Dendritic cell treated with granulocyte-macrophage colony-stimulating factor and Interleukin-4, amounts not matched to agents 40 ng/mL and 50 ng/mL, for 4 days (primary cell): ENCODE measurements at regions not wholly inside any gene's neighbourhood (a gene's known extent, or its start where the extent isn't known, plus 50 kb on each side); places are given as distances from the start of the nearest gene placed in this dataset.
"Not testable (repeated sequence)": the region's sequence is repeated elsewhere in the genome, so short reads cannot be mapped to it uniquely, and the experiment has no call there.

Experiments used
- H3K27ac Mint-ChIP-seq: one replicate; pipeline ENCODE4 v1.8.0; 2022; ENCODE audit warnings: mild to moderate bottlenecking, mixed read lengths
- H3K27me3 Mint-ChIP-seq: one replicate; pipeline ENCODE4 v1.8.0; 2022; ENCODE audit warnings: mild to moderate bottlenecking, mixed read lengths
- H3K36me3 Mint-ChIP-seq: one replicate; pipeline ENCODE4 v1.8.0; 2022; ENCODE audit warnings: low read depth, mixed read lengths
- H3K4me1 Mint-ChIP-seq: one replicate; pipeline ENCODE4 v1.8.0; 2022; ENCODE audit warnings: low read depth, mixed read lengths
- H3K4me3 Mint-ChIP-seq: one replicate; pipeline ENCODE4 v1.8.0; 2022; ENCODE audit warnings: mild to moderate bottlenecking, moderate library complexity, mixed read lengths
- H3K9me3 Mint-ChIP-seq: one replicate; pipeline ENCODE4 v1.8.0; 2022; ENCODE audit warnings: mixed read lengths
- intact Hi-C: fragments of 100-400 bp; cut with micrococcal nuclease; formaldehyde crosslinking; loops from one replicate; pipeline ENCODE4 v1.15.0; 2022

DNA sequence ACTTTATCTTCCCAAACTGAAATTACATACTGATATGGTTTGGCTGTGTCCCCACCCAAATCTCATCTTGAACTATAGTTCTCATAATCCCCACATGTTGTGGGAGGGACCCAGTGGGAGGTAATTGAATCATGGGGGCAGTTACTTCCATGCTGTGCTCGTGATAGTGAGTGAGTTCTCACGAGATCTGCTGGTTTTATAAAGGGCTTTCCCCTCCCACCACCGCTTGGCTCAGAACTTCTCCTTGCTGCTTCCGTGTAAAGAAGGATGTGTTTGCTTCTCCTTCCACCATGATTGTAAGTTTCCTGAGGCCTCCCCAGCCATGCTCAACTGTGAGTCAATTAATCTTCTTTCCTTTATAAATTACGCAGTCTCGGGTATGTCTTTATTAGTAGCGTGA is 50.4 kb upstream of the PHF21A start:
- H3K4me3 Mint-ChIP-seq, H3K4me1 Mint-ChIP-seq, H3K36me3 Mint-ChIP-seq, H3K27ac Mint-ChIP-seq, H3K9me3 Mint-ChIP-seq, intact Hi-C loops: not testable (repeated sequence)
- peaks cover 14% of the 10 kb centered on the region for H3K27me3 Mint-ChIP-seq
